ENCODE measurements at regions not wholly inside any gene's neighbourhood (a gene's known extent, or its start where the extent isn't known, plus 50 kb on each side); places are given as distances from the start of the nearest gene placed in this dataset.

- H3K4me3 ChIP-seq (ENCODE audit: low read depth, low read length) = no peak overlapping the region
- H3K36me3 ChIP-seq (ENCODE audit: control insufficient read depth, insufficient read depth, low read length) = no peaks in the 10 kb centered on the region
- H2AFZ ChIP-seq = no peak overlapping the region
- H3K79me2 ChIP-seq = no peaks in the 10 kb centered on the region
- H3K9ac ChIP-seq = no peak overlapping the region
- H3K4me2 ChIP-seq (ENCODE audit: low read length) = no peak overlapping the region
- H3K9me3 ChIP-seq (ENCODE audit: control insufficient read depth, low read length) = no peaks in the 10 kb centered on the region
- no peaks in the 10 kb centered on the region for H3K27me3 ChIP-seq (ENCODE audit: control insufficient read depth, insufficient read depth, low read length)
- H3K4me1 ChIP-seq = no peaks in the 10 kb centered on the region
- H3K27ac ChIP-seq = no peak overlapping the region
- TF ChIP-seq CTCF (IDR thresholded peaks at IDR 0.05) = no peak
These were observed 65.8 kb upstream of the ATL2 start for GRCh38 chr2:38442643-38443541.

GRCh38 chr2:38441346-38441745 lies 64.3 kb upstream of the ATL2 start:
- Histone ChIP-seq H3K27ac (no peak overlapping the region), H3K9me3 (ENCODE audit: control insufficient read depth, low read length) (no peaks in the 10 kb centered on the region), H3K27me3 (ENCODE audit: control insufficient read depth, insufficient read depth, low read length) (no peaks in the 10 kb centered on the region), H3K9ac (no peak overlapping the region), H3K79me2 (no peaks in the 10 kb centered on the region), H3K4me2 (ENCODE audit: low read length) (no peak overlapping the region), H3K4me3 (ENCODE audit: low read depth, low read length) (no peak overlapping the region), H3K36me3 (ENCODE audit: control insufficient read depth, insufficient read depth, low read length) (no peaks in the 10 kb centered on the region), H2AFZ (no peak overlapping the region), H3K4me1 (no peaks in the 10 kb centered on the region)
- TF ChIP-seq CTCF (IDR thresholded peaks at IDR 0.05) = no peak

GRCh38 chr2:38440655-38441054 lies 63.6 kb upstream of the ATL2 start:
- no peak overlapping the region for H3K4me2 ChIP-seq (ENCODE audit: low read length)
- no peak overlapping the region for H2AFZ ChIP-seq
- no peak for TF ChIP-seq CTCF (IDR thresholded peaks at IDR 0.05)
- no peak overlapping the region for H3K9ac ChIP-seq
- H3K36me3 ChIP-seq (ENCODE audit: control insufficient read depth, insufficient read depth, low read length) = no peaks in the 10 kb centered on the region
- no peaks in the 10 kb centered on the region for H3K4me1 ChIP-seq
- no peaks in the 10 kb centered on the region for H3K79me2 ChIP-seq
- no peaks in the 10 kb centered on the region for H3K27me3 ChIP-seq (ENCODE audit: control insufficient read depth, insufficient read depth, low read length)
- H3K9me3 ChIP-seq (ENCODE audit: control insufficient read depth, low read length) = no peaks in the 10 kb centered on the region
- H3K4me3 ChIP-seq (ENCODE audit: low read depth, low read length) = no peak overlapping the region
- no peak overlapping the region for H3K27ac ChIP-seq

GRCh38 chr2:38439863-38440262 lies 62.8 kb upstream of the ATL2 start:
- H3K36me3 ChIP-seq (ENCODE audit: control insufficient read depth, insufficient read depth, low read length) = no peaks in the 10 kb centered on the region
- H3K79me2 ChIP-seq = no peaks in the 10 kb centered on the region
- no peaks in the 10 kb centered on the region for H3K4me1 ChIP-seq
- no peak overlapping the region for H3K27ac ChIP-seq
- H2AFZ ChIP-seq = no peak overlapping the region
- TF ChIP-seq CTCF (IDR thresholded peaks at IDR 0.05) = no peak
- no peak overlapping the region for H3K4me3 ChIP-seq (ENCODE audit: low read depth, low read length)
- H3K9me3 ChIP-seq (ENCODE audit: control insufficient read depth, low read length) = no peaks in the 10 kb centered on the region
- no peak overlapping the region for H3K4me2 ChIP-seq (ENCODE audit: low read length)
- H3K9ac ChIP-seq = no peak overlapping the region
- no peaks in the 10 kb centered on the region for H3K27me3 ChIP-seq (ENCODE audit: control insufficient read depth, insufficient read depth, low read length)

Data from parathyroid adenoma (tissue), 2 donors.